Sigmoid colon (tissue), 6 donors: ENCODE measurements at regions not wholly inside any gene's neighbourhood (a gene's known extent, or its start where the extent isn't known, plus 50 kb on each side); places are given as distances from the start of the nearest gene placed in this dataset.

Experiments
- DNase-seq: peaks from one replicate; pipeline ENCODE4 v3.0.0-alpha.2; 2019
- H3K27ac ChIP-seq, 4 donors: fragments of 200-600 bp; sonication (generic); one replicate each; pipeline ENCODE4 v1.5.1; 2016 to 2019; ENCODE audit warnings: mild to moderate bottlenecking in 1 of 4
- H3K27me3 ChIP-seq, 3 donors: fragments of 200-600 bp; sonication (generic); one replicate each; pipeline ENCODE4 v1.5.1; 2019; ENCODE audit warnings: mild to moderate bottlenecking in 1 of 3
- H3K36me3 ChIP-seq, 4 donors: fragments of 200-600 bp; sonication (generic); one replicate each; pipeline ENCODE4 v1.5.1; 2016 to 2019
- H3K4me1 ChIP-seq, 4 donors: fragments of 200-600 bp; sonication (generic); one replicate each; pipeline ENCODE4 v1.5.1; 2017 to 2019
- H3K4me3 ChIP-seq, 4 donors: fragments of 200-600 bp; sonication (generic); one replicate each; pipeline ENCODE4 v1.5.1; 2017 to 2019; ENCODE audit warnings: mild to moderate bottlenecking in 2 of 4, moderate library complexity in 1 of 4
- H3K9me3 ChIP-seq, 4 donors: fragments of 200-600 bp in 3 of 4; sonication (generic) in 3 of 4; one replicate each; pipeline versions ENCODE4 v1.5.1 to v1.6.1; 2013 to 2019
- CTCF ChIP-seq, 4 experiments: fragments of 450-650 bp in 3 of 4; fragments of 200-600 bp in 1 of 4; IDR thresholded peaks; one replicate each; pipeline ENCODE4 v1.5.1; 2016 to 2019; ENCODE audit warnings: antibody characterized with exemption in 4 of 4, mild to moderate bottlenecking in 3 of 4, moderate library complexity in 2 of 4
- EP300 ChIP-seq, 4 donors: sonication (generic); formaldehyde crosslinking; IDR thresholded peaks; one replicate each; pipeline ENCODE4 v1.6.1; 2017; ENCODE audit warnings: antibody characterized with exemption in 4 of 4
- POLR2A ChIP-seq, 2 donors: fragments of 450-650 bp; IDR thresholded peaks; one replicate each; pipeline ENCODE4 v1.6.1; 2016; ENCODE audit warnings: antibody characterized with exemption in 2 of 2, mild to moderate bottlenecking in 2 of 2, moderate library complexity in 2 of 2
- POLR2AphosphoS5 ChIP-seq, 4 donors: sonication (generic); formaldehyde crosslinking; IDR thresholded peaks; one replicate each; pipeline ENCODE4 v1.6.1; 2017; ENCODE audit warnings: antibody characterized with exemption in 4 of 4
- WGBS, 2 donors: extraction: QIAGEN DNeasy Blood & Tissue Kit; methylation state at CpG; one replicate each; pipeline ENCODE4 v1.1.7; 2013; 5-methylcytosine and 5-hydroxymethylcytosine counted together
- intact Hi-C: fragments of 100-400 bp; cut with DNase I; formaldehyde crosslinking; loops from one replicate; pipeline ENCODE4 v1.15.1; 2023
- donor health status: healthy with polysubstance abuse.
- donor health status: healthy.

DNA sequence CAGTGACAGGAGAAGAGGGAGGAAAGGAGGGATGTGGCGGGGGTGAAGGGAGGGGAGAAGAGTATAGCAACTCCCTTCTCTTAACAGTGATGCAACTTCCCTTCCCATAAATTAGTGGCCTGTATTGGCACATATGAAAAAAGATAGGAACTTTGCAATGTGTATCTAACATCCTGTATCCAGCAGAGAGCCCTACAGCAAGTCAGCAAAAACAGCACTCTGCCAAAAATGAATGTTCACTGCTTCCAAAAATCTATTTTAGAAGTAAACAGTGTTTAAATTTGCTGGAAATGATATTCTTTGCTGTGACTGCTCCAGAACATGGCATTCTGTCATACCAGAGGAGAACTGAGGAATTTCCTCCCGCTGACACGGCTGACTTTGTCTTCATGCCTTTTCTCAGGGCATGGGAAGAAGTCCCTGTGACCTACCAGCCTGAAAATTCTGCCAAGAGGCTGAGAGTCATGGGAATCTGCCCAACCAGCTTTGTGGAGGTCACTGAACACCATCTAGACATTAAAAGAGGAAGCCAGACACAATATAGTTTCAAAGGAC lies 343.4 kb upstream of the RASGEF1B start:
- TF ChIP-seq CTCF (IDR thresholded peaks at IDR 0.05), result no peak
- TF ChIP-seq EP300 (IDR thresholded peaks at IDR 0.05), result no peak
- TF ChIP-seq POLR2AphosphoS5 (IDR thresholded peaks at IDR 0.05), result no peak
- TF ChIP-seq POLR2A (IDR thresholded peaks at IDR 0.05), result no peak
- DNase-seq, result no peak
- peak overlapping the region in 2 of 4 donors; percentile 1 to 14 for H3K27ac ChIP-seq
- no peaks in the 10 kb centered on the region for H3K36me3 ChIP-seq
- H3K4me1 ChIP-seq, result peaks cover 0 to 5% (median 0%) of the 10 kb centered on the region in 4 donors
- intact Hi-C loops, result no loop called here
- no peaks in the 10 kb centered on the region for H3K9me3 ChIP-seq
- H3K27me3 ChIP-seq, result no peaks in the 10 kb centered on the region
- no peak overlapping the region for H3K4me3 ChIP-seq
- 71 to 81% methylated on average over 3 of the region's 3 CpGs for WGBS, 2 donors

- WGBS, 2 donors, result 63 to 86% methylated on average over 5 of the region's 5 CpGs
- Histone ChIP-seq H3K27me3 (no peaks in the 10 kb centered on the region), H3K9me3 (no peaks in the 10 kb centered on the region), H3K4me1 (peaks cover 0 to 5% (median 0%) of the 10 kb centered on the region in 4 donors), H3K36me3 (no peaks in the 10 kb centered on the region), H3K27ac (no peak overlapping the region), H3K4me3 (no peak overlapping the region)
- no peak for DNase-seq
- intact Hi-C loops, result no loop called here
- TF ChIP-seq POLR2A (IDR thresholded peaks at IDR 0.05) (no peak), POLR2AphosphoS5 (IDR thresholded peaks at IDR 0.05) (no peak), CTCF (IDR thresholded peaks at IDR 0.05) (no peak)
Measured at GRCh38 chr4:81811562-81812293, 340.0 kb upstream of the RASGEF1B start.

GRCh38 chr4:81808011-81808672 lies 336.4 kb upstream of the RASGEF1B start:
- no peak overlapping the region for H3K4me3 ChIP-seq
- H3K27ac ChIP-seq, result no peak overlapping the region
- 55 to 62% methylated on average over 2 of the region's 2 CpGs for WGBS, 2 donors
- H3K27me3 ChIP-seq, result no peaks in the 10 kb centered on the region
- H3K9me3 ChIP-seq, result no peaks in the 10 kb centered on the region
- DNase-seq, result no peak
- intact Hi-C loops, result no loop called here
- TF ChIP-seq POLR2A (IDR thresholded peaks at IDR 0.05), result no peak
- no peak for TF ChIP-seq EP300 (IDR thresholded peaks at IDR 0.05)
- no peak for TF ChIP-seq POLR2AphosphoS5 (IDR thresholded peaks at IDR 0.05)
- no peak for TF ChIP-seq CTCF (IDR thresholded peaks at IDR 0.05)
- no peaks in the 10 kb centered on the region for H3K36me3 ChIP-seq
- H3K4me1 ChIP-seq, result no peaks in the 10 kb centered on the region

DNA sequence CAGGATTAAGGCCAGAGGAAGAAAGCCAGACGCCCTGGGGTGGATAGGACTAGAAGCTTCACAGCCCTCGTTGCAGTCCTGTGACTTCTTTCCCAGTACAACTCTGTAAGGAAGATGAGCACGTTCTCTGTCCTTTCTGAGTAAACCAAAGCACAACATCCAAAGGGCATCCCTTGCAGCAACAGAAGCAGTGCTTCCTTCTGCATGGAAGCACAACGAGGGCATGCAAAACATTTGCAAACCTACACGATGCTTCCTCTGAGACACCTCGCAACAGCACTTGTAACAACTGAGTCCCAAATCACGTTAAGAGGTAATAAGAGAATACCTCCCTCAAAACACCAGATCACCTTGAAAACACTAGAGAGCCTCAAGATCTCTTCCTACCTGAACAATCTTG lies 335.7 kb upstream of the RASGEF1B start:
- no peak for DNase-seq
- intact Hi-C loops, result no loop called here
- Histone ChIP-seq H3K4me3 (no peak overlapping the region), H3K36me3 (no peaks in the 10 kb centered on the region), H3K27ac (no peak overlapping the region), H3K27me3 (no peaks in the 10 kb centered on the region), H3K9me3 (no peaks in the 10 kb centered on the region), H3K4me1 (no peaks in the 10 kb centered on the region)
- WGBS, 2 donors, result 77 to 80% methylated on average over 7 of the region's 7 CpGs
- TF ChIP-seq POLR2AphosphoS5 (IDR thresholded peaks at IDR 0.05) (no peak), EP300 (IDR thresholded peaks at IDR 0.05) (no peak), CTCF (IDR thresholded peaks at IDR 0.05) (no peak), POLR2A (IDR thresholded peaks at IDR 0.05) (no peak)
